ENCODE measurements at regions not wholly inside any gene's neighbourhood (a gene's known extent, or its start where the extent isn't known, plus 50 kb on each side); places are given as distances from the start of the nearest gene placed in this dataset.

DNA sequence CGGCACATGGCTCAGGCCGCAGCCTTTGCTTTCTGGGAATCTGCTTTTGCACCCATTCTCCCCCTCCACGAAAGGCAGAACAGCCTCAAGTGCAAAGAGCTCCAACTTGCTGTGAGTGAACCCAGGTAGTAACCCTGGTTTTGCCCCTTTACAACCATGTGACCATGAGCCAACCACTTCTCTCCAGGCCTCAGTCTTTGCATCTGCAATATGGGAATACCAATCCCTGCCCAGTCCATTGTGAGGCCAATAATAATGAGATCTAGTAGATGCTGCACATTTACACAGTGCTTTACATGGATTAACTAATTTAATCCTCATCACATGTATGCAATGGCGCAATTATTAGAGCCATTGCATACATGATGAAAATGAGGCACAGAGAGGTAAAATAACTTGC is 108.9 kb upstream of the MYL2 start:
- TF ChIP-seq CTCF (IDR thresholded peaks at IDR 0.05) (no peak), ZNF138 (CRISPR knock-in tag; conservative IDR thresholded peaks at IDR 0.05) (no peak), CREM (CRISPR knock-in tag; IDR thresholded peaks at IDR 0.05) (no peak), FOXP1 (CRISPR knock-in tag; IDR thresholded peaks at IDR 0.05; ENCODE audit: borderline replicate concordance) (no peak), SP1 (CRISPR knock-in tag; conservative IDR thresholded peaks at IDR 0.05) (no peak), ZNF121 (CRISPR knock-in tag; IDR thresholded peaks at IDR 0.05) (no peak), FOXJ3 (CRISPR knock-in tag; IDR thresholded peaks at IDR 0.05; ENCODE audit: borderline replicate concordance) (no peak)
- TF ChIP-seq, protein P1, sequence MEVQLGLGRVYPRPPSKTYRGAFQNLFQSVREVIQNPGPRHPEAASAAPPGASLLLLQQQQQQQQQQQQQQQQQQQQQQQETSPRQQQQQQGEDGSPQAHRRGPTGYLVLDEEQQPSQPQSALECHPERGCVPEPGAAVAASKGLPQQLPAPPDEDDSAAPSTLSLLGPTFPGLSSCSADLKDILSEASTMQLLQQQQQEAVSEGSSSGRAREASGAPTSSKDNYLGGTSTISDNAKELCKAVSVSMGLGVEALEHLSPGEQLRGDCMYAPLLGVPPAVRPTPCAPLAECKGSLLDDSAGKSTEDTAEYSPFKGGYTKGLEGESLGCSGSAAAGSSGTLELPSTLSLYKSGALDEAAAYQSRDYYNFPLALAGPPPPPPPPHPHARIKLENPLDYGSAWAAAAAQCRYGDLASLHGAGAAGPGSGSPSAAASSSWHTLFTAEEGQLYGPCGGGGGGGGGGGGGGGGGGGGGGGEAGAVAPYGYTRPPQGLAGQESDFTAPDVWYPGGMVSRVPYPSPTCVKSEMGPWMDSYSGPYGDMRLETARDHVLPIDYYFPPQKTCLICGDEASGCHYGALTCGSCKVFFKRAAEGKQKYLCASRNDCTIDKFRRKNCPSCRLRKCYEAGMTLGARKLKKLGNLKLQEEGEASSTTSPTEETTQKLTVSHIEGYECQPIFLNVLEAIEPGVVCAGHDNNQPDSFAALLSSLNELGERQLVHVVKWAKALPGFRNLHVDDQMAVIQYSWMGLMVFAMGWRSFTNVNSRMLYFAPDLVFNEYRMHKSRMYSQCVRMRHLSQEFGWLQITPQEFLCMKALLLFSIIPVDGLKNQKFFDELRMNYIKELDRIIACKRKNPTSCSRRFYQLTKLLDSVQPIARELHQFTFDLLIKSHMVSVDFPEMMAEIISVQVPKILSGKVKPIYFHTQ (CRISPR knock-in tag; IDR thresholded peaks at IDR 0.05) = no peak
- TF ChIP-seq, protein P2, sequence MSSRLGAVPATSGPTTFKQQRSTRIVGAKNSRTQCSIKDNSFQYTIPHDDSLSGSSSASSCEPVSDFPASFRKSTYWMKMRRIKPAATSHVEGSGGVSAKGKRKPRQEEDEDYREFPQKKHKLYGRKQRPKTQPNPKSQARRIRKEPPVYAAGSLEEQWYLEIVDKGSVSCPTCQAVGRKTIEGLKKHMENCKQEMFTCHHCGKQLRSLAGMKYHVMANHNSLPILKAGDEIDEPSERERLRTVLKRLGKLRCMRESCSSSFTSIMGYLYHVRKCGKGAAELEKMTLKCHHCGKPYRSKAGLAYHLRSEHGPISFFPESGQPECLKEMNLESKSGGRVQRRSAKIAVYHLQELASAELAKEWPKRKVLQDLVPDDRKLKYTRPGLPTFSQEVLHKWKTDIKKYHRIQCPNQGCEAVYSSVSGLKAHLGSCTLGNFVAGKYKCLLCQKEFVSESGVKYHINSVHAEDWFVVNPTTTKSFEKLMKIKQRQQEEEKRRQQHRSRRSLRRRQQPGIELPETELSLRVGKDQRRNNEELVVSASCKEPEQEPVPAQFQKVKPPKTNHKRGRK (CRISPR knock-in tag; IDR thresholded peaks at IDR 0.05; ENCODE audit: borderline replicate concordance) = no peak
- TF ChIP-seq, protein P3, sequence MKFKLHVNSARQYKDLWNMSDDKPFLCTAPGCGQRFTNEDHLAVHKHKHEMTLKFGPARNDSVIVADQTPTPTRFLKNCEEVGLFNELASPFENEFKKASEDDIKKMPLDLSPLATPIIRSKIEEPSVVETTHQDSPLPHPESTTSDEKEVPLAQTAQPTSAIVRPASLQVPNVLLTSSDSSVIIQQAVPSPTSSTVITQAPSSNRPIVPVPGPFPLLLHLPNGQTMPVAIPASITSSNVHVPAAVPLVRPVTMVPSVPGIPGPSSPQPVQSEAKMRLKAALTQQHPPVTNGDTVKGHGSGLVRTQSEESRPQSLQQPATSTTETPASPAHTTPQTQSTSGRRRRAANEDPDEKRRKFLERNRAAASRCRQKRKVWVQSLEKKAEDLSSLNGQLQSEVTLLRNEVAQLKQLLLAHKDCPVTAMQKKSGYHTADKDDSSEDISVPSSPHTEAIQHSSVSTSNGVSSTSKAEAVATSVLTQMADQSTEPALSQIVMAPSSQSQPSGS (CRISPR knock-in tag; IDR thresholded peaks at IDR 0.05; ENCODE audit: borderline replicate concordance, low read depth) = no peak
